ENCODE measurements at regions not wholly inside any gene's neighbourhood (a gene's known extent, or its start where the extent isn't known, plus 50 kb on each side); places are given as distances from the start of the nearest gene placed in this dataset.

DNA sequence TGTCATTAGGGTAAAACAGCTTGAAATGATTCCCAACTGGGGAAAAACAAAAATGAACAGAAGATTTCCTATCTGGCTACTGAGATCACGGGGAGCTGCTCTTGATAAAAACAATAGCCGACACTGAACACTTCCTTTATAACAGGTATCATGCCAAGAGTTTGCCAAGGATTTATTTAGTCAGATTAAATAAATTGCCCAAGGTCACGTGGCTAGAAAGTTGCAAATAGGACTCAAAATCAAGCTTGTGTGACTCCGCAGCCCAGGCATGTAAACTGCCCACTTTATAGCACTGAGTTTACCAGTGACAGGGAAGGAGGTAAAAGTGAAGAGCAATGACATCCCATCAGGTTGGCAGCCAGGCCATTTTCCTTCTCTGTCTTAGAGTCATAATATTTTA, 120.7 kb upstream of the ZNF618 start:
- Mint-ChIP-seq H3K4me3 (no peak overlapping the region), H3K27ac (no peak overlapping the region), H3K27me3 (ENCODE audit: insufficient read depth) (peaks cover 4% of the 10 kb centered on the region), H3K9me3 (peaks cover 3% of the 10 kb centered on the region), H3K4me1 (peaks cover 20% of the 10 kb centered on the region), H3K36me3 (ENCODE audit: low read depth) (no peaks in the 10 kb centered on the region)
- Histone ChIP-seq H3K9ac (ENCODE audit: extremely low read depth, low read length, poor library complexity, severe bottlenecking) (no peak overlapping the region), H3K4me3 (ENCODE audit: low read length) (no peak overlapping the region), H3K9me3 (ENCODE audit: control insufficient read depth, low read length) (peaks cover 6% of the 10 kb centered on the region), H3K27me3 (ENCODE audit: control insufficient read depth, insufficient read depth, low read length, poor library complexity, severe bottlenecking) (no peaks in the 10 kb centered on the region), H3K27ac (ENCODE audit: low read depth, low read length) (no peak overlapping the region), H3K36me3 (ENCODE audit: control insufficient read depth, insufficient read depth, low read length) (no peaks in the 10 kb centered on the region), H3K4me1 (ENCODE audit: control insufficient read depth, insufficient read depth, low read length) (no peaks in the 10 kb centered on the region)
- WGBS, 2 experiments (ENCODE audit: insufficient coverage in 1 of 2, insufficient read length in 1 of 2) = 88 to 95% methylated on average over 4 of the region's 4 CpGs
- DNase-seq = no peak
- TF ChIP-seq CTCF (conservative IDR thresholded peaks at IDR 0.05) = no peak

GRCh38 chr9:113756476-113757192, 119.5 kb upstream of the ZNF618 start:
- 93 to 97% methylated on average over 2 to 3 of the region's 3 CpGs for WGBS, 2 experiments (ENCODE audit: insufficient coverage in 1 of 2, insufficient read length in 1 of 2)
- H3K27me3 Mint-ChIP-seq (ENCODE audit: insufficient read depth) = peaks cover 7% of the 10 kb centered on the region

GRCh38 chr9:113763429-113763828, 112.7 kb upstream of the ZNF618 start:
- H3K4me3 Mint-ChIP-seq = no peak overlapping the region
- Histone ChIP-seq H3K36me3 (ENCODE audit: control insufficient read depth, insufficient read depth, low read length) (no peaks in the 10 kb centered on the region), H3K27me3 (ENCODE audit: control insufficient read depth, insufficient read depth, low read length, poor library complexity, severe bottlenecking) (no peaks in the 10 kb centered on the region), H3K4me3 (ENCODE audit: low read length) (no peak overlapping the region), H3K9me3 (ENCODE audit: control insufficient read depth, low read length) (peaks cover 11% of the 10 kb centered on the region), H3K4me1 (ENCODE audit: control insufficient read depth, insufficient read depth, low read length) (no peaks in the 10 kb centered on the region), H3K9ac (ENCODE audit: extremely low read depth, low read length, poor library complexity, severe bottlenecking) (no peak overlapping the region), H3K27ac (ENCODE audit: low read depth, low read length) (no peak overlapping the region)
- no peak for DNase-seq
- H3K9me3 Mint-ChIP-seq = peaks cover 6% of the 10 kb centered on the region
- no peaks in the 10 kb centered on the region for H3K4me1 Mint-ChIP-seq
- no peak for TF ChIP-seq CTCF (conservative IDR thresholded peaks at IDR 0.05)
- H3K27me3 Mint-ChIP-seq (ENCODE audit: insufficient read depth) = peaks cover 4% of the 10 kb centered on the region
- no peaks in the 10 kb centered on the region for H3K36me3 Mint-ChIP-seq (ENCODE audit: low read depth)
- H3K27ac Mint-ChIP-seq = no peak overlapping the region

More at GRCh38 chr9:113756476-113757192, 119.5 kb upstream of the ZNF618 start:
- H3K36me3 Mint-ChIP-seq (ENCODE audit: low read depth) = no peaks in the 10 kb centered on the region
- H3K4me3 ChIP-seq (ENCODE audit: low read length) = no peak overlapping the region
- H3K27ac Mint-ChIP-seq = no peak overlapping the region
- no peak for TF ChIP-seq CTCF (conservative IDR thresholded peaks at IDR 0.05)
- H3K9ac ChIP-seq (ENCODE audit: extremely low read depth, low read length, poor library complexity, severe bottlenecking) = no peak overlapping the region
- H3K27ac ChIP-seq (ENCODE audit: low read depth, low read length) = no peak overlapping the region
- no peaks in the 10 kb centered on the region for H3K4me1 ChIP-seq (ENCODE audit: control insufficient read depth, insufficient read depth, low read length)
- no peaks in the 10 kb centered on the region for H3K27me3 ChIP-seq (ENCODE audit: control insufficient read depth, insufficient read depth, low read length, poor library complexity, severe bottlenecking)
- H3K4me1 Mint-ChIP-seq = peaks cover 20% of the 10 kb centered on the region
- H3K4me3 Mint-ChIP-seq = no peak overlapping the region
- peaks cover 3% of the 10 kb centered on the region for H3K9me3 Mint-ChIP-seq
- H3K36me3 ChIP-seq (ENCODE audit: control insufficient read depth, insufficient read depth, low read length) = no peaks in the 10 kb centered on the region
- H3K9me3 ChIP-seq (ENCODE audit: control insufficient read depth, low read length) = peaks cover 6% of the 10 kb centered on the region
- DNase-seq = no peak
